Body of pancreas (tissue), 4 donors: ENCODE measurements at regions not wholly inside any gene's neighbourhood (a gene's known extent, or its start where the extent isn't known, plus 50 kb on each side); places are given as distances from the start of the nearest gene placed in this dataset.

Experiments used
- POLR2A ChIP-seq, 3 donors: fragments of 450-650 bp; IDR thresholded peaks; one replicate each; pipeline ENCODE4 v1.6.1; 2016; ENCODE audit warnings: antibody characterized with exemption in 3 of 3, mild to moderate bottlenecking in 2 of 3
- TF ChIP-seq, protein P1 (sequence below), 7 experiments: fragments of 450-650 bp in 4 of 7; fragments of 200-600 bp in 3 of 7; sonication (generic) in 3 of 7; IDR thresholded peaks; one replicate each; pipeline ENCODE4 v1.5.1; 2016 to 2019; ENCODE audit warnings: antibody characterized with exemption in 7 of 7

DNA sequence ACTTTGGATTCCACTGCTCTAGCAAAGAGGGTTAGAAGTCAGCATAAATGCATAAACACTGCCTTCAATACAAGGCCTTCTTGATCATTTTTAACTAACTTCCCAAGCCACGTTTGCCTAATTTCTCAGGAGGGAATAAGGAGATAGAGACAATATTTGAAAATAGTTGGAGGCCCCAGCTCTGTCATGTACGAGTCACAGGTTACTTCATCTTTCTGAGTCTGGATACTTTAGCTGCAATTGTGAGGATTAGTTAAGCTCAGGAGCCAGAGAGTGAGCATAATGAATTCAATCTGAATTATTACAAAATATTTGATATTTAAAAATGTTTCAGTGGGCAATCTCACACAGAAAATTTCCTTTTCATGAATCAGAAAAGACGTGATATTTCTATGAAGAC, 298.9 kb downstream of the SHOX2 start:
- TF ChIP-seq, protein P1, sequence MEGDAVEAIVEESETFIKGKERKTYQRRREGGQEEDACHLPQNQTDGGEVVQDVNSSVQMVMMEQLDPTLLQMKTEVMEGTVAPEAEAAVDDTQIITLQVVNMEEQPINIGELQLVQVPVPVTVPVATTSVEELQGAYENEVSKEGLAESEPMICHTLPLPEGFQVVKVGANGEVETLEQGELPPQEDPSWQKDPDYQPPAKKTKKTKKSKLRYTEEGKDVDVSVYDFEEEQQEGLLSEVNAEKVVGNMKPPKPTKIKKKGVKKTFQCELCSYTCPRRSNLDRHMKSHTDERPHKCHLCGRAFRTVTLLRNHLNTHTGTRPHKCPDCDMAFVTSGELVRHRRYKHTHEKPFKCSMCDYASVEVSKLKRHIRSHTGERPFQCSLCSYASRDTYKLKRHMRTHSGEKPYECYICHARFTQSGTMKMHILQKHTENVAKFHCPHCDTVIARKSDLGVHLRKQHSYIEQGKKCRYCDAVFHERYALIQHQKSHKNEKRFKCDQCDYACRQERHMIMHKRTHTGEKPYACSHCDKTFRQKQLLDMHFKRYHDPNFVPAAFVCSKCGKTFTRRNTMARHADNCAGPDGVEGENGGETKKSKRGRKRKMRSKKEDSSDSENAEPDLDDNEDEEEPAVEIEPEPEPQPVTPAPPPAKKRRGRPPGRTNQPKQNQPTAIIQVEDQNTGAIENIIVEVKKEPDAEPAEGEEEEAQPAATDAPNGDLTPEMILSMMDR (IDR thresholded peaks at IDR 0.05) = no peak
- no peak for TF ChIP-seq POLR2A (IDR thresholded peaks at IDR 0.05)
